GM19467 (cell line): ENCODE measurements at regions not wholly inside any gene's neighbourhood (a gene's known extent, or its start where the extent isn't known, plus 50 kb on each side); places are given as distances from the start of the nearest gene placed in this dataset.

Experiments
- ATAC-seq: cut with Tn5 transposase; IDR thresholded peaks from one replicate; pipeline ENCODE4 v1.9.1; 2021; ENCODE audit warnings: mild to moderate bottlenecking, moderate library complexity; ENCODE audit not compliant: unreplicated experiment

DNA sequence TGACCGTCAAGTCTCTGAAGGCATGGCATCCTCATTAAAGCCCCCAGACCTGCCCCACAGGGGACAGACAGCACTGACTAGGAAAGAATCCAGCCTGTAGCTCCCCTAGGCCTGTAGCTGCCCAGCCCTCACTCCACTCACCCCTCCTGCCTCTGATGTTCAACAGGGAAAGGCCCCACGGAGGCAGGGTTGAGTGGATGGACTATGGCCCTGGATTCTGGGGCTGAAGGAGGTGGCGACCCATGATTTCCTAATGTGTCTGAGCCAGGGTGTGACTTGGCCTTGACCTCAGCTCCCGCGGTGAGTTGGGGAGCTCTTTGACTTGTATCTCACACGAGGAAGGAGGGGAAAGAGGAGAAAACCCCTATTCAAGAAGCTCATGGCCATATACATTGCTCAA is 238.5 kb upstream of the CSF3R start:
- no peak for ATAC-seq

DNA sequence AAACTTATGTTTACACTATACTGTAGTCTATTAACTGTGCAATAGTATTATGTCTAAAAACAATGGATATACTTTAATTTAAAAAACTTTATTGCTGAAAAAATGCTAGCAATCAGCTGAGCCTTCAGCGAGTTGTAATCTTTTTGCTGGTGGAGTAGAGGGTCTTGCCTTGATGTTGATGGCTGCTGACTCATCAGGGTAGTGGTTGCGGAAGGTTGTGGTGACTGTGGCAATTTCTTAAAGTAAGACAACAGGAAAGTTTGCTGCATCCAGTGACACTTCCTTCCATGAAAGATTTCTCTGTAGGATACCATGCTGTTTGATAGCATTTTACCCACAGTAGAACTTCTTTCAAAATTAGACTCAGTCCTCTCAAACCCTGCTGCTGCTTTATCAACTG is 234.7 kb upstream of the CSF3R start:
- no peak for ATAC-seq

DNA sequence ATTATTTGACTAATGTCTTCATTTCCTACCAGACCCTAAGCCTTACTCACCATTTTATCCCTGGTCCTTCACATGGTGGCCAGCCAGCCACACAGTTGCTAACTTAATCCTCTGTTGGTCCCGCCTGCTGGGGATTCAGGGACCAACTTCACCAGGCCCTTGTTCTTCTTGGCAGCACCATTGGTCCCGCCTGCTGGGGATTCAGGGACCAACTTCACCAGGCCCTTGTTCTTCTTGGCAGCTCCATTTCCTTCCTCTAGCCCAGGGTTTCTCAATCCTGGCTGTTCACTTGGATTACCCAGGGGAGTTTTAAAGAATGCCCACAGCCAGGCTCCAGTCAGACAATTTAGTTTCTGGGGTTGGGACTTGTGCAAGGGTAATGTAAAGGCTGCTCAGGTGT is 233.1 kb upstream of the CSF3R start:
- no peak for ATAC-seq

DNA sequence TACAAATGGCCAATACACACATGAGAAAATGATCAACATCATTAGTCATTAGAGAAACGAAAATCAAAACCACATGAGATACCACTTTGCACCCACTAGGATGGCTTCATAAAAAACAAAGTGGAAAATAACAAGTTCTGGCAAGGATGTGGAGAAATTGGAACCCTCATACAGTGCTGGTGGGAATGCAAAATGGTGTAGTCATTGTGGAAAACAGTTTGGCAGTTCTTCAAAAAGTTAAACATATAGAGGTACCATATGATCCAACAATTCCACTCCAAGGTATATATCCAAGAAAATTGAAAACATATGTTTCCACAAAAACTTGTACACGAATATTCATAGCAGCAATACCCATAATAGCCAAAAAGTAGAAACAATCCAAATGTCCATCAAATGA is 231.6 kb upstream of the CSF3R start:
- ATAC-seq, result no peak

DNA sequence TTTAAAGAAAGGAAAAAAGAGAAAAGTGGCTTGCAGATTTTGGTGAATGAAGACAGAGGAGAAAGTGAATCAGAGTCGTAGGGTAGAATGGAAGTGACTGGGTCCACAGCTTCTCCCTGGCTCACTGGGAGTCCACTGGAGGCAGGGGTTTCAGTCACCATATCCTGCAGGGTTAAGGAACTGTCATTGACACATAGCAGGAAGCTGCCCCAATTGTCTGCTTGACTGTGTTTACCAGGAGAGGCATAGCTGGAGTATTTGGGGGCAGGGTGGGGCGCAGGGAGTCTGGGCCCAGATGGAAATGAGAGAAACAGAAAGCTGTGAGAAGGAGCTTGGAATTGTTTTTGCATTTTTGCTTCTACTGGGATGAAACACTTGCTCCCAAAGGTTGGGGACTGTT is 228.8 kb upstream of the CSF3R start:
- ATAC-seq, result no peak

DNA sequence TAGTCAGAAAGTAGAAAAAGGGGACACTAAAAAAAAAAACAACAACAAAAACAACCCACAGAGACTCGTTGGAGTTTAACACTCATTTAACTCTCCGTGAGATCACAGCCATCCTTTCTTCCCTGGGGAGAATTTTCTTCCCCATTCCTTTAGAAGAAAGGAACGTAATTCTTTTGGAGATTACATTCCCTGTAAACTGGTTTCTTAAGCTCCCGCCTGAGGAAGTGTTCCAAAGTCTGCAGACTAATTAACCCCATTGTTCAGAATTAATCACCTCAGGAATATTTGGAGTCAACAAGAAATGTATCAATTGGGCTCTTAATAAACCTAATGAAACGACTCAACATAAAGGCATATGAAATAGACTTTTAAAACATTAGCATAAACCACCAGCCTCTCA is 228.2 kb upstream of the CSF3R start:
- ATAC-seq, result no peak

DNA sequence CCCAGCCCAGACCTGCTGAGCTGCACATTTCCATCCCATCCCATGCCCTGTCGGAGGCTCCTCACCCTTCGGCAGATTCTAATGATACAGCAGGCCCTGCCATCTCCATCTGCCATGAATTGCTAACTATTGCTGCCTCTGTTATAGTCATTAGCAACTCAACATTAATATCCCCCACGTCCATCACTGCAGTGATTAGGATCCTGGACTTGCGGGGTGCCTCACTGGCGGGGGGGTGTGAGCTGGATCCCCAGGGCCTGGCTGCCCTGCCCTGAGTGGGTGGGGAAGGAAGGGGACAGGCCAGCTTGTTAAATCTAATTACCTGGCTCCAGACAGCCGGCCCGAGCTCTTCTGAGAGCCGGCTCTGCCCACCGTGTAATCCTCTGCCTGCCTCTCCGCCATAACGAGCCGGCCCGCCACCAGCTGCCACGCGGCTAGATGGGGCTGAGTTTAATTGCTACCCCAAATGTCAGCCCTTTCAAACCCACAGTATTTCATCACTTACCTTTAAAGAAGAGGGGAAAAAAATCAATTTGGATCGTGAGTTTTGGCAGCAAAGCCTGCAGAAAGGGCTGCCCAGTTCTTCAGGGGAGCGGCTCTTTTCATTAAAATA is 227.3 kb upstream of the CSF3R start:
- ATAC-seq, result no peak

DNA sequence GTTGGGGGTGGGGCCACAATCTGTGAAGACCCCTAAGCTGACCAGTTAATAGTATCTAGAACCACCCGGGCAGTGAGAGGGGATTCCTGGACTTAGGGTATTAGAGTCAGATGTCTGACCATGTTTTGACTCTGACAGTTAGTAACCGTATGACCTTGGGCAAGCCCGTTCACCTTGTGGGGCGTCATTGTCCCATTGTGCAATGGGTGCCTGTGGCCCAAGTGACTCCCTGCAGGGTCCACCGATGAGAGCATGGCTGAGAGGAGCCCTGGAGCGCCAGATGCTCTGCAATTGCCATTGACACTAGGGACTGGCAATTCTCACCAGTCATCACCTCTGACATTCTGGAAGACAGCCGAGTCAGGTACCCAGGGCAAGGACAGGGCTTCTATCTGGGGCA is 225.9 kb upstream of the CSF3R start:
- no peak for ATAC-seq

DNA sequence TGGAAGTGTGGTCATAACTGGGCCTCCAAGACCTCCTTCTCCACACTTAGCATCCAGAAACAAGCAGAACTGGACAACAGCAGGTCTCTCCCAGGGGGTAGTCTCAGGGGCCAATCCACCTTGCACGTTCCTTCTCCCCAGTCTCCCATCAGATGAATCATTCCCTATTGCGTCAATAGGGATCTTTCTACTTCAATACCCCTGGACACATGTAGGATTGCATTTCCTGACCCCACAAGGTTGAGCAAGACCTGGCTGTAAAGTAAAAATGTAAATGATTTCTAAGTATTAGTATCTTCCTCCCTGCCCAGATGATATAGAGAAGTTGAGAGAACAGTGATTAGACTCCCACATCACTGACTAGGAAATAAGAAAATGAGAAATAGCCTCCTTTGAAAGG is 224.5 kb upstream of the CSF3R start:
- no peak for ATAC-seq

DNA sequence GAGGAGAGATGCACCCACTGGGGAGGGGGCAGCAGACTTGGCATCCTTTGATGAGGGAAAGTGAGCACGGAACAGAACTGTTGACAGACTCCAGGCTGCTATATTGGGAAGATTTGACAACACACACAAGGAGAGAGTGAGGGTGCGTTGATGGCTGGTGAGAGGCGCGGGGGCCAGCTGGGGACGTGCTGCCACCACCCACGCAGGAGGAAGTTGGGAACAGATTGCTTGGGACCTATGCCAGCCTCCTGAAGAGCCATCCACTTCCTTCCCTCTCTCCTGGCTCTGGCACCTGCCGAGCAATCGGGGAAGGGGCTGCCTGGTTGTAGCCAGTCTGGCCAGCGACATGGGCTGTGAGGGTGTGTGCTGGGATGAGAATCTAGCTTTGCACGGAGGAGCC is 223.7 kb upstream of the CSF3R start:
- ATAC-seq, result no peak

DNA sequence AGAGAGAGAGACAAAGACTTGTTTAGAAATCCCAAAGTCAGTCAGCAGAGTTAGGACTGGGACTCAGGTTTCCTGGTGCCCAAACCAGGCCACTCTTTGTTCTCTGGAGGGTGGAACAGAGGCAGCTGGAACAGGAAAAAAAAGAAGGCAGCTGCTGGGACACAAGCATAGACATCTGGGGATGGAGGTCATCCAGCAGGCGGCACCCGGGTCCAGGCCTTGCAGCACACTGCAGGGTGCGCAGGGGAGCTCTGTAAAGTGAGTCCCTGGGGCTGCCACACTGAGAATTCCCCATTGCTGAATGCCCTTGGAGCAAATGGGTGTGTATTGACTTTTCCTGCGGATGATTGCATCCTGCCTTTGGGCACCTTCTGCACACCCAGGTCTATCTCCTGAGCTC is 222.9 kb upstream of the CSF3R start:
- ATAC-seq, result no peak

DNA sequence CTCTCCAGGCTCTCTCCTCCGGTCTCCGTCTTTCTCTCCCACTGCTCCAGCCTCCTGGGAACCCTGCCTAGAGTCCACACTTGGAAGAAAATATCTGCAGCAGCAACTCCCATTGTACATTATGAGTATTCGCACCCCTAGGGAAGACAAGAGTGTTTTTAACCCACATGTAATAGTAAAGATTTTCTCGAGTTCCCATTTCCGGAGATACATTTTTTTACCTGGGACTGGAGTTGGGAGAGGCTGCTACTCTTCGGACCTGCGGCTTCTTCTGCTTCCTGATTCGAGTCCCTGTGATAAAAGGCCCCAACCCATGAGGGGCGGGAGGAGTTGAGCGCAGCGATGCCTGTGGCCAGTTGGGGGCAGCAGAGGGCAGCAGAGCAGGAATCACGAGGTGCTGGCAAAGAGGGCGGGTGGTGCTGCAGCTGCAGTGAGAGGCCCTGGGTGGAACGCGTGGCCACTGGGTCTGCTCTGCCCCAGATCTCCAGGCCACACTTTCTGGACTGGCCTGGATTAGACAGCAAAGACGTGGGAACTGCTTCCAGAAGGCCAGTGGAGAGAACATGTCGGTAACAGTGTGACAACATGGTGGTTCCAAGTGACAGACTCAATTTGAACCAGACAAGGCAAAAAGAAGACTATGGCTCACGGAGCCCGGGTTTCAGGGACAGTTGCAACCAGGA is 221.0 kb upstream of the CSF3R start:
- peak; percentile 56 for ATAC-seq

DNA sequence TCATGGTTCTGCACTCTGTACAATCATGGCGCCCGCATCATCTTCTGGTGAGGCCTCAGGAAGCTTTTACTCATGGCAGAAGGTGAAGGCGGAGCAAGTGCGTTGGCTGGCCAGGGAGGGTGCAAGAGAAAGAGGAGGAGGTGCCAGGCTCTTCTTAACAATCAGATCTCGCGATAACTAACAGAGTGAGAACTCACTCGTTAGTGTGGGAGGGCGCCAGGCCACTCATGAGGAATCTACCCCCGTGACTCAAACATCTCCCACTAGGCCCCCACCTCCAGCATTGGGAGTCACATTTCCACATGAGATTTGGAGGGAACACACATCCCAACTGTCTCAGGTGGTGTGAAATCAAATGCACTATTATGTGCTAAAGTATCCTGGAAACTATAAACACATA is 220.2 kb upstream of the CSF3R start:
- ATAC-seq, result no peak

DNA sequence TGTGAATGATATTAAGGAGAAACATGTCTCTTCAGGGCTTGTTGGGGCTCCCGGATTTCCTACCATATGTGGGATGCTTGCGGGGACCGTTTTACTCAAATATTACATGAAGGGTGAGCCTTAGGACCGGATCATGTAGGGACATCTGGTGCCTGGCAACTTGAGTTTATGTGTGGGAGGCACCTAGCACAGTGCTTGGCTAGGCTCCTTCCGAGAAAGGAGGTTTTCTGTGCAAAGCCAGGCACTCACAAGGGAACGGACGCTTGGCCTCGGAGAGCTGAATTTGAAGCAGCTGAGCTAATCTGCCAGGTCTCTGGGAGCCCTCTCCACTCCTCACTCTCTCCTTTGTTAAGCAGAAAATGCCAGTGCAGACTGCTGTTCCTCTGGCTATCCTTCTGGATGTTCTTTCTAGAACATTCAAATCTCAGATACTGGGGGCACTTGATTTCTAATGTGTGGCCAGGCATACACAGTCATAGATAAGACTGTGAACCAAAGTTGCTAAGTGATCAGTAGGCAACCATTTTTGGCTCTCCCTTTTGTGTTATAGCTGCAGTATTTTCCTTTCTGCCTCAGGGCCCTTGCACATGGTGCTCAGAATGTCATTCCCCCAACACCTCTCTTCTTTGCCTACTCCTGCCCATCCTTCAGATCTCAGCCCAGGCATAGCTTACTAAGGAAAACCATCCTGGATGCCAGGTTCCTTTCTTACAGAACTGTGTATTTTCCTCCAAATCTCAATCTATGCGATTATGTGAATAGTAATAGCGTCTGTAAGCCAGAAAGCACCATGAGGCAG is 216.6 kb upstream of the CSF3R start:
- no peak for ATAC-seq

DNA sequence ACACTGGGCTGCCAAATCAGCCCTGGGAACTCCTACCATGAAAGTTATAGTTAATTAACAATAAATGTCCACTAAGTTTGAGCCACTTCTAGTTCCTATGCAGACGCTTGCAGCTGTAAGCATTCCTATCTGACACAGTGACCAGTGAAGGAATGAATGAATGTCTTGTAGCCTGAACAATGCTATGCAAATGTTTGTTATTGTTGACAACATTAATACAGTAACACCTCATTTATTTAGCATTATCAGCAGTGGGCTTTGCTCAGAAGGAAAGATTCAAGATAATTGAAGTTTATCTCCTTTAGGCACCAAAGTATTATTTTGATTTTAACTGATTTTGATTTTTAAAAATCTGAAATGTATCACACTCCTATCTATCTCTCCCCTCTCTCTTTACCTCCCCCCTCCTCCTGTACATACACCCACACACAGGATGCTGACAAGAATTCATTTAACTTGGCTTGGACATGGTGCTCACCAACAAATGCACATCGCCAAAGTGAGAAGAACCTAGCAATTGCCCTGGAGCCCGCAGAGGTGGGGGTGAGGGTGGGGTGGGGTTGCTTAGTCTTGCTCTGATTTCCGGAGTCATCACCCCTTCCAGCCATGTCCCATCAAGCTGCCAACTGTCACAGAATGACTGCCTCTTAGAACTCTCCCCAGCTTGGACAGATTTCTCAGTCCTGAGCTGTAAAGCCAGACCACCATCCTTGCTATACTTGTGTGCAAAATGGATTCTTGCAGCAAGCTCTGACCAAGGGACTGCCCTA is 215.3 kb upstream of the CSF3R start:
- ATAC-seq, result no peak

DNA sequence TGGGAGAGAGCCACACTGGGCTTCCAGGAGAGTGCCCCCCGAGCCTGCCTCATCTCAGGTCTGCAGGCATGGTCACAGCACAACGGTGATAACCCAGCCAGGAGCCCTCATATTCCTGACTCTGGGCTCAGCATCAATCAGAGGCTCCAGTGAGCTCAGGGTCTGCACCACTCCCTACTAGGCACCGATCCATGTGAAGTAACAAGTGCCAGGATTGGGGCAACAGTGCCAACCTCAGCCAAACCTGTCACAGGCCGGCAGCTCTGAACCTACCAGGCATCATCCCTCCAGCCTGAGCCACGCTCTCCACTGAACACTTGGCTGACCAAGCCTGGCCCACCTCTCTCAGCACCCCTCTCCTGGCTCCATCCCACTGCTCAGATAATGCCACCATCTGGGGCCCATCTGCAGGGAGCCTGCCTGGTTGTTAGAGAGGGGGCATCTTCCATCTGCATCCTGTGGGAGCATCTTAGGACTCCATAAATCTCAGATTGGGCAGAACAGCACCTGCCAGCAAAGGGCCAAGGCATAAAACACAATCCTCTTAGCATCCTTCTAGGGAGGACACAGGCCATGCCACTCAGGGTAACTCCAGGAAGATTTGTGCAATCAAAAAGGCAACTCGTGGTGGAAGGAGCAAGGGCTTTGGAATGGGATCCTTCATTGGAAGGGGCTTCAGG is 213.7 kb upstream of the CSF3R start:
- no peak for ATAC-seq

DNA sequence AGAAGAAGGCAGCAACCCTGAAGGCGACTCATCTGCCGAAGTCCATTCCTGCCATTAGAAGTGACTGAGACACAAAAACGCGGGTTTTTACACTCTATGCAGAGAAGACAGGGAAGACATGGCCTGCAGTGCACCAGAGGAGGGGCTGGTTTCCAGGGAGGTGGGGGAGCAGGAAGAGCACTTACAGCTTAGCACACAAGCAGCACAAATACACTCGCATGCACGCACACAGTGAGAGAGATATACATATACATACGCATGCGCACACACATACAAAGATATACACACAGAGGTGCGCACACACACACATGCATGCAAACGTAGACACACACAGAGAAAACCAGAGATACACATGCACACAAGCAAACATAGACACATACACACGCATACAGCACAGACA is 210.9 kb upstream of the CSF3R start:
- ATAC-seq, result no peak

DNA sequence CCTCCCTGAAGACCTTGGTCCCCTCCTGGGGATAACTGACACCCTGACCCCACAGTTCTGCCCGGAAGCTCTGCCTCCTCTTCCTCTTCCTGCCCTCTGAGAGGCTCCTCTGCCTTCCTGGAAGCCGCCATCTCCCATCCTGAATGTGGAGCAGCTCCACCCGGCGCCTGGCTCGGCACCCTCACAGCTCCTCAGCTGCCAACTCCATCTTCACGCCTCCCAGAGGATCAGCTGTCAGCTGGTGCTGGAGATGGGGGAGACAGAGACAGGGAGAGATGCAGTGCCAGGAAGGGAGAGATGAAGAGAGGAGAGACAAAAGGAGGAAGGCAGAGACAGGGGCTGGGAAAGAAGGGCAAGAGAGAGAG is 210.4 kb upstream of the CSF3R start:
- no peak for ATAC-seq

DNA sequence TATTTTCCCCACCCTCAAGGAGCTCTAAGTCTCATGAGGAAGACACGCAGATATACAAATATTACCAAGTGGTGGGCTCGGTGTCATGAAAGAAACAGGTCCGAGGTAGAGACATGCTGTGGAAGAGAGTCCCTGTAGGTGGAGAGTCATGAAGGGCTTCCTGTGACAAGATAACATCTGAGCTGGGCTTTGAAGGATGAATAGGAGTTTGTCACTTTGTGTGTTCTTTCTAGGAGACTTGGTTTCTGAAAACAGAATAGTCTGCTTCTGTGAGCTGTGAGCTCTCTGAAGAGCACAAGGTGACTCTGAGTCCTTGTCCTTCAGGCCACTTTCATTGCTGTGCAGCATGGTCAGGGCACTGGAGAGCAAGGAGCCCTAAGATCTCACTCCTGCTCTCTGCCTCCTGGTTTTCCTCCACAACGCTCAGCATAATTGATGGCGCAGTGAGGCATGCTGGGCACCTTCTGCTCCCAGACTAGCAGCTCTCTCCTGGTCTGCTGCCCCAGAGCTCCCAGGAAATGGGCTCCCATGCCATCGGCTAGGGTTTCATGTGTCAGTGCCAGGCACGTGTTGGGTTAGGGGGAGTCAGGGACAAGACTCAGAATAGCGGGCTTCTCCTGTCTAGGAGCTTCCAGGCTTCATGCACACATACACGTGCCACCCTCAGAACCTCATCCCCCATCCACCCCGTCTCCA is 209.9 kb upstream of the CSF3R start:
- no peak for ATAC-seq

DNA sequence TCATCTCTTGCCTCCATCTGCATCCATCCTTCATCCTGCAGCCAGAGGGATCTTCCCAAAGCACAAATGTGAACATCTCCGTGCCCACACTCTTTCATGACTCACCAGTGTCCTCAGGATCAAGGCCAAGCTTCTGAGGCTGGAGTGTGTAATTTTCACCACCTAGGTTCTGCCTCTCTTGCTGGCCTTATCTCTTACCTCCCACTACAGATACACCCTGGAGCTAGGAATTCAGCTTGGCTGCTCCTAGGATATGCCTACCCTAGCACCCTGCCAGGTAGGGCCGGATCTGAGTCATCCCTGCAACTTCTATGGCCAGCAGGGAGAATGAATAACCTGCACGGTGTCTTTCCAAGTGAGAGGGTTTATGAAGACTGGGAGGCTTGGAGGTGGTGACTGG is 208.7 kb upstream of the CSF3R start:
- no peak for ATAC-seq
